ENCODE measurements at regions not wholly inside any gene's neighbourhood (a gene's known extent, or its start where the extent isn't known, plus 50 kb on each side); places are given as distances from the start of the nearest gene placed in this dataset.

DNA sequence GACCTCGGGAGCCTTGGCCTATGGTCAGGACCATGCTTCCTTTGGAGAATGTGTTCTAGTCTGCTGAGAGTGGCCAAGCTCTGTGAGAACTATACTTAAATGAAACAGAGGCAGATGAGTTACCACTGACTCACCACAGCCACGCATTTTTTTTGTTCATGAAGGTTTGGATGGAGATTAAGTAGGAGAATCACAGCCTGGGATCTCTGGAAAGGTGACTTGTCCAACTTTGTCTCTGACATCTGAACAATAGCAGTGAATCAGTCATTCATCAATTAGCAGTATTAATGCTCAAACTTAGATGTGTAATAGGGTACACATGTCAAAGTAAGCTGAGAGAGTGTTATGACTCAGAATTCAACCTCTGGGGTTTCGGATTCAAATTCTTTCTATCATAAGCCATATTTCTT, 100.7 kb upstream of the ANO3 start:
- H3K4me3 ChIP-seq (ENCODE audit: low read length): no peak overlapping the region
- H3K9me3 ChIP-seq (ENCODE audit: insufficient read depth, low read length): no peaks in the 10 kb centered on the region
- no peaks in the 10 kb centered on the region for H3K79me2 ChIP-seq (ENCODE audit: low read length)
- peaks cover 14% of the 10 kb centered on the region for H3K4me1 ChIP-seq (ENCODE audit: low read length)
- no peaks in the 10 kb centered on the region for H3K27me3 ChIP-seq (ENCODE audit: low read depth, low read length)
- H3K27ac ChIP-seq (ENCODE audit: low read length): no peak overlapping the region
- TF ChIP-seq CTCF (IDR thresholded peaks at IDR 0.05; ENCODE audit: low read depth, low read length) (no peak), EZH2phosphoT487 (IDR thresholded peaks at IDR 0.05; ENCODE audit: low read depth) (no peak)
- H2AFZ ChIP-seq (ENCODE audit: low read depth, low read length): no peak overlapping the region
- H3K9ac ChIP-seq (ENCODE audit: low read length): no peak overlapping the region
- H3K4me2 ChIP-seq (ENCODE audit: low read length): no peak overlapping the region
- no peaks in the 10 kb centered on the region for H4K20me1 ChIP-seq (ENCODE audit: insufficient read depth, low read length)
- H3K36me3 ChIP-seq (replicated peaks; ENCODE audit: low read depth, low read length): no peaks in the 10 kb centered on the region

DNA sequence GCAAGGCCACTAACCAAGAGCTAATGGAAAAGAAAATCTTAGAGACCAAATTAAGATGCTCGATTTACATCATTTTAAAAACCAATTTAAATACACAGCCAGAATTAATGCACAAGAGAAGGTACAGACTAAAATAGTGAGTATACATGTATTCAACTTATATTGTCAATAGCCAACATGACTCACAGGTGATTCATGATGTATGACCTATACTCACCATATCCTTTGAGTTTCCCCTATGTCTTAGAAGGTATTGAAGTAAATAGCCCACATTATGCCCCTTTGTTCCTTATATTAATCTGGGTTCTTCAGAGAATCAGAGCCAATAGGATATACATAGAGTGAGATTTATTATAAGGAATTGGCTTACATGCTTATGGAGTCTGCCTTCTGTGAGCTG, 97.5 kb upstream of the ANO3 start:
- H3K4me2 ChIP-seq (ENCODE audit: low read length): no peak overlapping the region

DNA sequence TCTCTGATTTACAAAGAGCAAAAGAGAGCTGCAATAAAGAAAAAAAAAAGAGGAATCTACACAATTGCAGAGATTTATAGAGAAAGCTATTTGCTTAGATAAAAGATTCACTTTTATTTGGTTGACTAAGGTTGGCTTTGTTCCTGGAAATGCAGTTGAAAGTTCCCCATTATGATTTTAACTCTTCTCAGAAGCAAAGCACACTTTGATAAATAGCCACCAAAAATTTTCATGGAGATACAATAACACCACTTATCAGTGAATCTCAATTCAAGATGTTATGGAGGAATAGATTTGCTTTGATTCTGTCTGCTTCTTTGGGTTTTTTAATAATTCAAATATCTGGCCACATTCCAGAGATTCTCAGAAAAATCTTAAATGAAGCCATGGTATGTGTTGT, 88.5 kb upstream of the ANO3 start:
- H3K79me2 ChIP-seq (ENCODE audit: low read length): no peaks in the 10 kb centered on the region
- H3K27me3 ChIP-seq (ENCODE audit: low read depth, low read length): no peaks in the 10 kb centered on the region
- no peak overlapping the region for H3K4me2 ChIP-seq (ENCODE audit: low read length)
- H3K4me3 ChIP-seq (ENCODE audit: low read length): no peak overlapping the region
- H3K9ac ChIP-seq (ENCODE audit: low read length): no peak overlapping the region
- TF ChIP-seq EZH2phosphoT487 (IDR thresholded peaks at IDR 0.05; ENCODE audit: low read depth) (no peak), CTCF (IDR thresholded peaks at IDR 0.05; ENCODE audit: low read depth, low read length) (no peak)
- H2AFZ ChIP-seq (ENCODE audit: low read depth, low read length): no peak overlapping the region
- H3K4me1 ChIP-seq (ENCODE audit: low read length): no peaks in the 10 kb centered on the region
- H4K20me1 ChIP-seq (ENCODE audit: insufficient read depth, low read length): no peaks in the 10 kb centered on the region
- no peak overlapping the region for H3K27ac ChIP-seq (ENCODE audit: low read length)
- H3K36me3 ChIP-seq (replicated peaks; ENCODE audit: low read depth, low read length): no peaks in the 10 kb centered on the region
- no peaks in the 10 kb centered on the region for H3K9me3 ChIP-seq (ENCODE audit: insufficient read depth, low read length)

More for the DNA sequence above, 97.5 kb upstream of the ANO3 start:
- Histone ChIP-seq H3K4me3 (ENCODE audit: low read length) (no peak overlapping the region), H3K4me1 (ENCODE audit: low read length) (peaks cover 7% of the 10 kb centered on the region), H3K79me2 (ENCODE audit: low read length) (no peaks in the 10 kb centered on the region), H3K27ac (ENCODE audit: low read length) (no peak overlapping the region), H3K9ac (ENCODE audit: low read length) (no peak overlapping the region), H3K36me3 (replicated peaks; ENCODE audit: low read depth, low read length) (no peaks in the 10 kb centered on the region), H4K20me1 (ENCODE audit: insufficient read depth, low read length) (no peaks in the 10 kb centered on the region), H3K27me3 (ENCODE audit: low read depth, low read length) (no peaks in the 10 kb centered on the region), H3K9me3 (ENCODE audit: insufficient read depth, low read length) (no peaks in the 10 kb centered on the region), H2AFZ (ENCODE audit: low read depth, low read length) (no peak overlapping the region)
- TF ChIP-seq EZH2phosphoT487 (IDR thresholded peaks at IDR 0.05; ENCODE audit: low read depth): no peak
- no peak for TF ChIP-seq CTCF (IDR thresholded peaks at IDR 0.05; ENCODE audit: low read depth, low read length)

DNA sequence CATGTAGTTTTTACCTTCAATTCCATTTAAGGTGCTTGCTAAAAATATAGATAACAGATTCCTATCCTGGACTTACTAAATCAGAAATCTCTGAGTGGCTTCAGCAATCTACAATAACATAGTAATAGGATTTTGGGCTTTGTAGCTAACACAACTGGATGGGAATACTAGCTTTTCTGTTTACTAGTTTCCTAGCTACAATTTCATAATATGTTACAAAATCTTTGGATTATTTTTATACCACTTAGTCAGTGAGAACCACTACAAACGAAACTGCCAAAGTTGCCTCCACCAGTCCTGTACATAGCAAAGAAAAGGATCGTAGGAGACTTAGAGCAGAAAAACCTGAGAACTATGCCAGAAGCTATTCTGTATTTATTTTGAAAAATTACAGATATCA, 87.7 kb upstream of the ANO3 start:
- Histone ChIP-seq H3K4me1 (ENCODE audit: low read length) (no peaks in the 10 kb centered on the region), H2AFZ (ENCODE audit: low read depth, low read length) (no peak overlapping the region), H3K9me3 (ENCODE audit: insufficient read depth, low read length) (no peaks in the 10 kb centered on the region), H3K27ac (ENCODE audit: low read length) (no peak overlapping the region), H3K36me3 (replicated peaks; ENCODE audit: low read depth, low read length) (no peaks in the 10 kb centered on the region), H3K9ac (ENCODE audit: low read length) (no peak overlapping the region), H4K20me1 (ENCODE audit: insufficient read depth, low read length) (no peaks in the 10 kb centered on the region), H3K4me3 (ENCODE audit: low read length) (no peak overlapping the region), H3K4me2 (ENCODE audit: low read length) (no peak overlapping the region), H3K27me3 (ENCODE audit: low read depth, low read length) (no peaks in the 10 kb centered on the region), H3K79me2 (ENCODE audit: low read length) (no peaks in the 10 kb centered on the region)
- no peak for TF ChIP-seq EZH2phosphoT487 (IDR thresholded peaks at IDR 0.05; ENCODE audit: low read depth)
- no peak for TF ChIP-seq CTCF (IDR thresholded peaks at IDR 0.05; ENCODE audit: low read depth, low read length)
